SK-N-SH treated with all-trans-retinoic acid at 6 μM for 48 hours (cell line): ENCODE measurements at regions not wholly inside any gene's neighbourhood (a gene's known extent, or its start where the extent isn't known, plus 50 kb on each side); places are given as distances from the start of the nearest gene placed in this dataset.

Experiments
- ARNTL ChIP-seq: fragments of 450-650 bp; formaldehyde crosslinking; IDR thresholded peaks from 2 replicates; pipeline ENCODE4 v1.5.0; 2020; ENCODE audit warnings: low read depth, mild to moderate bottlenecking, moderate library complexity, borderline replicate concordance
- BACH2 ChIP-seq: fragments of 250-450 bp; sonication (Bioruptor Pico); IDR thresholded peaks from 2 replicates; pipeline ENCODE4 v1.9.0; 2021; ENCODE audit warnings: mild to moderate bottlenecking, borderline replicate concordance
- CREB5 ChIP-seq: fragments of 250-450 bp; sonication (Bioruptor Pico); IDR thresholded peaks from 2 replicates; pipeline ENCODE4 v1.5.1; 2020; ENCODE audit warnings: low read depth, mild to moderate bottlenecking, moderate library complexity
- PATZ1 ChIP-seq: fragments of 250-450 bp; sonication (Bioruptor Pico); IDR thresholded peaks from 2 replicates; pipeline ENCODE4 v1.8.0; 2020; ENCODE audit warnings: mild to moderate bottlenecking, moderate library complexity, borderline replicate concordance
- POU6F1 ChIP-seq: fragments of 250-450 bp; sonication (Bioruptor Pico); IDR thresholded peaks from 2 replicates; pipeline ENCODE4 v1.8.0; 2021; ENCODE audit warnings: low read depth, mild to moderate bottlenecking, moderate library complexity, borderline replicate concordance
- RARB ChIP-seq: fragments of 250-450 bp; sonication (Bioruptor Pico); IDR thresholded peaks from 2 replicates; pipeline ENCODE4 v1.8.0; 2021; ENCODE audit warnings: mild to moderate bottlenecking, moderate library complexity
- TOX ChIP-seq: fragments of 250-450 bp; sonication (Bioruptor Pico); IDR thresholded peaks from 2 replicates; pipeline ENCODE4 v1.8.0; 2021; ENCODE audit warnings: mild to moderate bottlenecking, moderate library complexity, borderline replicate concordance
- ZFP30 ChIP-seq: fragments of 450-650 bp; formaldehyde crosslinking; IDR thresholded peaks from 2 replicates; pipeline ENCODE4 v1.5.0; 2022; ENCODE audit warnings: mild to moderate bottlenecking, moderate library complexity
- ZNF565 ChIP-seq: fragments of 450-650 bp; formaldehyde crosslinking; conservative IDR thresholded peaks from 2 replicates; pipeline ENCODE4 v1.5.0; 2020; ENCODE audit warnings: low read depth, mild to moderate bottlenecking, moderate library complexity
- ZNF70 ChIP-seq: fragments of 450-650 bp; formaldehyde crosslinking; IDR thresholded peaks from 2 replicates; pipeline ENCODE4 v1.5.0; 2020; ENCODE audit warnings: mild to moderate bottlenecking, moderate library complexity
- ZNF8 ChIP-seq: fragments of 450-650 bp; formaldehyde crosslinking; IDR thresholded peaks from 2 replicates; pipeline ENCODE4 v1.5.0; 2020; ENCODE audit warnings: mild to moderate bottlenecking, moderate library complexity
- TF ChIP-seq, protein P1 (sequence below): fragments of 250-450 bp; sonication (Bioruptor Pico); IDR thresholded peaks from 2 replicates; pipeline ENCODE4 v1.5.0; 2020; ENCODE audit warnings: mild to moderate bottlenecking, moderate library complexity

GRCh38 chr2:9779596-9780264 is 63.5 kb upstream of the TAF1B start:
- TF ChIP-seq BACH2 (no peak), ZNF70 (no peak), RARB (CRISPR knock-in tag) (no peak), ZNF8 (CRISPR knock-in tag) (no peak), ZFP30 (CRISPR knock-in tag) (no peak), PATZ1 (CRISPR knock-in tag) (no peak), ARNTL (CRISPR knock-in tag) (no peak), TOX (CRISPR knock-in tag) (no peak), ZNF565 (no peak), POU6F1 (CRISPR knock-in tag) (no peak), CREB5 (CRISPR knock-in tag) (no peak)
- TF ChIP-seq, protein P1, sequence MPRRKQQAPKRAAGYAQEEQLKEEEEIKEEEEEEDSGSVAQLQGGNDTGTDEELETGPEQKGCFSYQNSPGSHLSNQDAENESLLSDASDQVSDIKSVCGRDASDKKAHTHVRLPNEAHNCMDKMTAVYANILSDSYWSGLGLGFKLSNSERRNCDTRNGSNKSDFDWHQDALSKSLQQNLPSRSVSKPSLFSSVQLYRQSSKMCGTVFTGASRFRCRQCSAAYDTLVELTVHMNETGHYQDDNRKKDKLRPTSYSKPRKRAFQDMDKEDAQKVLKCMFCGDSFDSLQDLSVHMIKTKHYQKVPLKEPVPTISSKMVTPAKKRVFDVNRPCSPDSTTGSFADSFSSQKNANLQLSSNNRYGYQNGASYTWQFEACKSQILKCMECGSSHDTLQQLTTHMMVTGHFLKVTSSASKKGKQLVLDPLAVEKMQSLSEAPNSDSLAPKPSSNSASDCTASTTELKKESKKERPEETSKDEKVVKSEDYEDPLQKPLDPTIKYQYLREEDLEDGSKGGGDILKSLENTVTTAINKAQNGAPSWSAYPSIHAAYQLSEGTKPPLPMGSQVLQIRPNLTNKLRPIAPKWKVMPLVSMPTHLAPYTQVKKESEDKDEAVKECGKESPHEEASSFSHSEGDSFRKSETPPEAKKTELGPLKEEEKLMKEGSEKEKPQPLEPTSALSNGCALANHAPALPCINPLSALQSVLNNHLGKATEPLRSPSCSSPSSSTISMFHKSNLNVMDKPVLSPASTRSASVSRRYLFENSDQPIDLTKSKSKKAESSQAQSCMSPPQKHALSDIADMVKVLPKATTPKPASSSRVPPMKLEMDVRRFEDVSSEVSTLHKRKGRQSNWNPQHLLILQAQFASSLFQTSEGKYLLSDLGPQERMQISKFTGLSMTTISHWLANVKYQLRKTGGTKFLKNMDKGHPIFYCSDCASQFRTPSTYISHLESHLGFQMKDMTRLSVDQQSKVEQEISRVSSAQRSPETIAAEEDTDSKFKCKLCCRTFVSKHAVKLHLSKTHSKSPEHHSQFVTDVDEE (CRISPR knock-in tag), result no peak
